ENCODE measurements at regions not wholly inside any gene's neighbourhood (a gene's known extent, or its start where the extent isn't known, plus 50 kb on each side); places are given as distances from the start of the nearest gene placed in this dataset.
"Not testable (repeated sequence)": the region's sequence is repeated elsewhere in the genome, so short reads cannot be mapped to it uniquely, and the experiment has no call there.

DNA sequence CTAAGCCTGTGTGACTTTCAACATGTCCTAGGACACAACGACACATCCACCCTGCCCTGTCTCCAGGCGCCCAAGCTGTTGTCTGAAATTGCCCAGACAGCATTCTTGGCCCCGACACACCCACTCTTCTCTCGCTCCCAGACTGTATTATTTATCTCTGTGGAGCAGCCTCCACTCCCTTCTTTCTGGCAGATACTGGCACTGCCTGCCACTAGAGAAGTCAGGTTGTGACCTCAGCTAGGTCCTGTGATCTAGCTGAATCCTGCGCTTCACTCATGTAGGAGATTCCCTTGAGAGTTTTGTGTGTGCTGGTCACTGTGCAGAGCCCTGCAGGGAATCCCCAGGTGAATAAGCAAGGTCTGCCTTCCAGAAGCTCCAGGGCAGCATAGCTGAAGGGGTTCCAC lies 77.1 kb upstream of the TNP1 start:
- no peak overlapping the region for H3K4me3 ChIP-seq (ENCODE audit: low read depth, low read length)
- in situ Hi-C loops (cut with HindIII; ENCODE audit: low sequenced_read_pairs) = no loop called here
- TF ChIP-seq, protein P1, sequence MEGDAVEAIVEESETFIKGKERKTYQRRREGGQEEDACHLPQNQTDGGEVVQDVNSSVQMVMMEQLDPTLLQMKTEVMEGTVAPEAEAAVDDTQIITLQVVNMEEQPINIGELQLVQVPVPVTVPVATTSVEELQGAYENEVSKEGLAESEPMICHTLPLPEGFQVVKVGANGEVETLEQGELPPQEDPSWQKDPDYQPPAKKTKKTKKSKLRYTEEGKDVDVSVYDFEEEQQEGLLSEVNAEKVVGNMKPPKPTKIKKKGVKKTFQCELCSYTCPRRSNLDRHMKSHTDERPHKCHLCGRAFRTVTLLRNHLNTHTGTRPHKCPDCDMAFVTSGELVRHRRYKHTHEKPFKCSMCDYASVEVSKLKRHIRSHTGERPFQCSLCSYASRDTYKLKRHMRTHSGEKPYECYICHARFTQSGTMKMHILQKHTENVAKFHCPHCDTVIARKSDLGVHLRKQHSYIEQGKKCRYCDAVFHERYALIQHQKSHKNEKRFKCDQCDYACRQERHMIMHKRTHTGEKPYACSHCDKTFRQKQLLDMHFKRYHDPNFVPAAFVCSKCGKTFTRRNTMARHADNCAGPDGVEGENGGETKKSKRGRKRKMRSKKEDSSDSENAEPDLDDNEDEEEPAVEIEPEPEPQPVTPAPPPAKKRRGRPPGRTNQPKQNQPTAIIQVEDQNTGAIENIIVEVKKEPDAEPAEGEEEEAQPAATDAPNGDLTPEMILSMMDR (IDR thresholded peaks at IDR 0.05; ENCODE audit: low read depth, low read length) = no peak
- DNase-seq (ENCODE audit: low read depth, low spot score) = no peak

DNA sequence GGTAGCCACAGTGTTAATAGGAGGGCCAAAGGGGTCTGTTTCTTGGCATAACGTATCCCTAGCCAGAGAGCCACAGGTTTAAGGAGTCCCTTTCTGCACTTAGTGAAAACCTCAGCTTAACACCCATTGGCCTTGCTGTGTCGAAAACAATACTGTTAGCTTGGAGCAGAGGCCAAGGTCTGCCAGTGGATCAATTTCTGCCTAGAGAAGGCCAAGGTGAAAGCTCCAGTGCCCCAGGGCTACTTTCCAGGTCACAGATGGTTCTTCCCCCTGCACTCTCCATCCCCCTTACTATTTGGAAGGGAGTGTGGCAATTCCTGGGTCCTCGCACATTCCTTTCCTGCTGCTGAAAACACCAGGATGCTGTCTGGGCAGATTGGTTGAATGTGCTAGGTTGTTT lies 74.8 kb upstream of the TNP1 start:
- in situ Hi-C loops (cut with HindIII; ENCODE audit: low sequenced_read_pairs) = no loop called here
- DNase-seq (ENCODE audit: low read depth, low spot score) = no peak
- no peak overlapping the region for H3K4me3 ChIP-seq (ENCODE audit: low read depth, low read length)
- TF ChIP-seq, protein P1 (IDR thresholded peaks at IDR 0.05; ENCODE audit: low read depth, low read length) = no peak

DNA sequence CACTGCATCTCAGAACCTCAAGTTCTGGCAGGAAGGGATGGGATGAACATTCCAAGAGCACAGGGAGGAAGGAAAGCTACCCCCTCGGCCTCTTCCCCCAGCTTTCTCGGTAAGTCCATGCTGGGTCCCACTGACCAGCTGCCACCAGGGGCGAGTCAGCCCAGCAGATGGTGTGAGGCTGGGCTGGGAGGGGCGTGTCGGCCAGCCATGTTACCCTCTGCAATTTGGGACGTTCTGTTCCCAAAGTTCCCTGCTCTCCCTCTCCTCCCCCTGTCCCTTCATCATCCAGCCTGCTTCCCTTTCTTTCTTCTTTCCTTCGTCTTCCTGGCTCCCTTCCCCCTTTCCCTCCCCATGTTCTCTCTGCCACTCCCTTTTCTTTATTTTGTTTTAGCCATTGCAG lies 74.3 kb upstream of the TNP1 start:
- in situ Hi-C loops (cut with HindIII; ENCODE audit: low sequenced_read_pairs) = no loop called here
- H3K4me3 ChIP-seq (ENCODE audit: low read depth, low read length) = no peak overlapping the region
- TF ChIP-seq, protein P1 (IDR thresholded peaks at IDR 0.05; ENCODE audit: low read depth, low read length) = no peak
- DNase-seq (ENCODE audit: low read depth, low spot score) = no peak

DNA sequence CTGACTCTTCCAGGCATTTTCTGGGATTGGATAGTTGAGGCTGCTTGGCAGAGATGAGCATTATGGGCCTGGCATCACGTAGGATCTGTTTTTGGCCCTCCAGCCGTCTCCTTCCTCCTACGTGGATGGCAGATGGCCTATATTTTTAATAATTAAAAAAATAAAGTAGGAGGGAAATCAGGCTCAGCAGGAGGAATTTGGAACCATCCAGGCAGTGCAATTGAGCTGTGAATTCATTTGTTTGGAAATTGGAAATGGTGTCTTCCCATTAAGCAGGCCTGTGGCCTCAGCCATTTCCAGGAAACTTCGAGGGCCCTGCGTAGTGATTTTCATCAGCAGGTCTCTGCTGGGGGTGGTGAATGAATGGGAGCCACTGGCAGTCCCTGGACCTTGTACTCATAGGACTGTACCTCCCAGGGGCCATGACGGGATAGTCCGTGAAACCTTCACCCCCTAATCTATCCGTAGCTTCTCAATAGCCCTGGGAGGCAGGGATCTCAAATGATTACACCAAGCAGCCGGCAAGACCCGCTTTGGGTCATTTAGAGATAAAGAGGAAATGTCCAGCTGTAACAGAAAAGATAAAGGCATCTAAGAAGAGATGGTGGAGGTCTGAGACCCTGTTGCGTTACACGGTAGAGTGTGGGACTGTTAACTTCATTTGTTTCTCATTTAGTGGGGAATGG lies 73.1 kb upstream of the TNP1 start:
- no peak for DNase-seq (ENCODE audit: low read depth, low spot score)
- TF ChIP-seq, protein P1 (IDR thresholded peaks at IDR 0.05; ENCODE audit: low read depth, low read length) = no peak
- H3K4me3 ChIP-seq (ENCODE audit: low read depth, low read length) = no peak overlapping the region
- in situ Hi-C loops (cut with HindIII; ENCODE audit: low sequenced_read_pairs) = no loop called here

DNA sequence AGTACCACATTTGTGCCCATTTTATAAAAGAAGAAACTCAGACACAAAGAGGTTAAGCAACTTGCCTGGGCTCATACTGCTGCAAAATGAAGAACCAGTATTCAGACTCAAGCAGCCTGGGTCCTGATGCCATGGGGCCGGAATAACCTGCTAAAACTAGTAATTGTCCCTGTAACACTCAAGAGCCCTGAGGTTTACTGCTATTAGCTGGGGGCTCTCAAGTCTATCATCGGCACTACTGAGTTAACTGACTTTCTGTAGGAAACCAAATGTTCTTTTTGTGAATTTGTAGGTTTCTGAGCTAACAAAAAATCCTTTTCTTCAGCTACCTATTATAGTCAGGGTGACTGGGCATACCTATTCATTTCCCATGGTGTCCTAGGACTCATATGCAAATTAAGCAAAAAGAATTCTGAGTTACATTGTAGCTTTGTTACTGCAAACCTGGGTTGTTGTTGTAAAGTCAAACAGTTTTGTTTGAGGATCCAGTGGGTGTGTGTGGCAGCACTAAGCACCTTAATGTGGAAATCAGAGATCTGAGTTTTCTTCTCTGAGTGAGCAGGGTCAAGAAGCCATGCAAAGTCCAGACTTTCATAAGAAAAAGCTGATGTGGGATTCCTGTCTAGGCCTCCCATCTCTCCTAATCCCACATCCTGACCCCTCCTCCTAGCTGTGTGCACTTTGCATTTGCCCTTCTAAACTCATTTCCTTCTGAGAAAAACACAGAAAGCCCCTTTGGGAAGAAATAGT lies 72.4 kb upstream of the TNP1 start:
- H3K4me3 ChIP-seq (ENCODE audit: low read depth, low read length) = no peak overlapping the region
- DNase-seq (ENCODE audit: low read depth, low spot score) = no peak
- TF ChIP-seq, protein P1 (IDR thresholded peaks at IDR 0.05; ENCODE audit: low read depth, low read length) = no peak
- in situ Hi-C loops (cut with HindIII; ENCODE audit: low sequenced_read_pairs) = no loop called here

DNA sequence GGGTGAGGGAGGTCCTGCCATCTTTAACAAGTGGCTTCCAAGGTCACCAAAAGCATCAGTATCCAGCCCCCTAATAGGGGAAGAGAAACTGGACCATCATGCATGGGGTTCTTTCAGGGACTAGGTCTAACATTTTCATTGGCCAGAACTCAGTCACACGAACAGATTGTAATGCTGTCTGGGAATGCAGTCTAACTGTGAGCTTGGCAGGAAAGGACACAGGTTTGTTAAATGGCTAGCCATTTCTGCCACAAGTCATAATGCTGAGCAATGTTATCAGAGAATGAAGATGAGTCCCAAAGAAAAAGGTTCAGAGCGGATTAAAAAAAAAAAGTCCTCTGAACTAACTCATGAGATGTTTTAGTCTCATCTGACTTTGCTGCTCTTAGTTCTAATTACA lies 70.9 kb upstream of the TNP1 start:
- in situ Hi-C loops (cut with HindIII; ENCODE audit: low sequenced_read_pairs) = no loop called here
- H3K4me3 ChIP-seq (ENCODE audit: low read depth, low read length) = no peak overlapping the region
- TF ChIP-seq, protein P1 (IDR thresholded peaks at IDR 0.05; ENCODE audit: low read depth, low read length) = no peak

DNA sequence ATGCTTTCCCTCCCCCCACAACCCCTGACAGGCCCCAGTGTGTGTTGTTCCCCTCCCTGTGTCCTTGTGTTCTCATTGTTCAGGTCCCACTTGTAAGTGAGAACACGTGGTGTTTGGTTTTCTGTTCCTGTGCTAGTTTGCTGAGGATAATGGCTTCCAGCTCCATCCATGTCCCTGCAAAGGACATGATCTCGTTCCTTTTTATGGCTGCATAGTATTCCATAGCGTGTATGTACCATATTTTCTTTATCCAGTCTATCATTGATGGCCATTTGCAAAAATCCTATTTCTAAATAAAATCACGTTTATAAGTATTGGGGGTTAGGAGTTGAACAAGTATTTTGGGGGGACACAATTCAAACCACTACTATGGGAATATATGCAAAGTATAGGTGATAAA lies 69.5 kb upstream of the TNP1 start:
- DNase-seq (ENCODE audit: low read depth, low spot score); in situ Hi-C loops (cut with HindIII; ENCODE audit: low sequenced_read_pairs); H3K4me3 ChIP-seq (ENCODE audit: low read depth, low read length): not testable (repeated sequence)

More for the DNA sequence above, 70.9 kb upstream of the TNP1 start:
- no peak for DNase-seq (ENCODE audit: low read depth, low spot score)

All from astrocyte of the spinal cord (primary cell).